Stimulated activated CD4-positive, alpha-beta T cell treated with anti-CD3 and anti-CD28 coated beads, Interleukin-1b, Interleukin-23, amount 100 ng/mL, for 24 hours (primary cell): ENCODE measurements at regions not wholly inside any gene's neighbourhood (a gene's known extent, or its start where the extent isn't known, plus 50 kb on each side); places are given as distances from the start of the nearest gene placed in this dataset.

Experiments
- DNase-seq, 4 experiments: peaks; one replicate each; pipeline ENCODE4 v3.0.0-alpha.2; 2020; ENCODE audit warnings: low read depth in 4 of 4, low spot score in 1 of 4

- DNase-seq = no peak
These were observed 541.0 kb downstream of the FGF9 start for GRCh38 chr13:22211876-22212275.

GRCh38 chr13:22212576-22212975 is 541.7 kb downstream of the FGF9 start:
- DNase-seq = no peak

- DNase-seq = no peak
These were observed 543.3 kb downstream of the FGF9 start for GRCh38 chr13:22214184-22214583.

- no peak for DNase-seq
These were observed 547.9 kb downstream of the FGF9 start for GRCh38 chr13:22218797-22219196.

- DNase-seq = no peak
These were observed 548.8 kb downstream of the FGF9 start for GRCh38 chr13:22219709-22220108.

GRCh38 chr13:22220151-22221135 is 549.6 kb downstream of the FGF9 start:
- no peak for DNase-seq

GRCh38 chr13:22223411-22223810 is 552.5 kb downstream of the FGF9 start:
- no peak for DNase-seq

- no peak for DNase-seq
These were observed 555.2 kb downstream of the FGF9 start for GRCh38 chr13:22226086-22226485.

- DNase-seq = no peak
These were observed 557.0 kb downstream of the FGF9 start for GRCh38 chr13:22227895-22228294.

GRCh38 chr13:22229916-22230315 is 559.0 kb downstream of the FGF9 start:
- DNase-seq = no peak

- no peak for DNase-seq
These were observed 561.3 kb downstream of the FGF9 start for GRCh38 chr13:22232186-22232585.

- no peak for DNase-seq
These were observed 564.5 kb downstream of the FGF9 start for GRCh38 chr13:22235285-22235949.

GRCh38 chr13:22235950-22236290 is 565.0 kb downstream of the FGF9 start:
- DNase-seq = no peak

- DNase-seq = no peak
These were observed 567.4 kb downstream of the FGF9 start for GRCh38 chr13:22238269-22238668.

- DNase-seq = no peak
These were observed 569.8 kb downstream of the FGF9 start for GRCh38 chr13:22240716-22241115.

GRCh38 chr13:22243469-22244163 is 572.7 kb downstream of the FGF9 start:
- DNase-seq = no peak

- DNase-seq = no peak
These were observed 581.5 kb downstream of the FGF9 start for GRCh38 chr13:22252281-22252830.

GRCh38 chr13:22253107-22253506 is 582.2 kb downstream of the FGF9 start:
- DNase-seq = no peak

GRCh38 chr13:22256111-22256639 is 585.3 kb downstream of the FGF9 start:
- no peak for DNase-seq

GRCh38 chr13:22262001-22262885 is 591.4 kb downstream of the FGF9 start:
- DNase-seq = no peak
